Daoy (cell line): ENCODE measurements at regions not wholly inside any gene's neighbourhood (a gene's known extent, or its start where the extent isn't known, plus 50 kb on each side); places are given as distances from the start of the nearest gene placed in this dataset.
A peak's percentile ranks its signal among the peaks of the same experiment; 100 is the strongest.
"Not testable (repeated sequence)": the region's sequence is repeated elsewhere in the genome, so short reads cannot be mapped to it uniquely, and the experiment has no call there.

Experiments used
- DNase-seq: peaks from one replicate; pipeline ENCODE4 v3.0.0-alpha.2; 2015; ENCODE audit warnings: low read depth

DNA sequence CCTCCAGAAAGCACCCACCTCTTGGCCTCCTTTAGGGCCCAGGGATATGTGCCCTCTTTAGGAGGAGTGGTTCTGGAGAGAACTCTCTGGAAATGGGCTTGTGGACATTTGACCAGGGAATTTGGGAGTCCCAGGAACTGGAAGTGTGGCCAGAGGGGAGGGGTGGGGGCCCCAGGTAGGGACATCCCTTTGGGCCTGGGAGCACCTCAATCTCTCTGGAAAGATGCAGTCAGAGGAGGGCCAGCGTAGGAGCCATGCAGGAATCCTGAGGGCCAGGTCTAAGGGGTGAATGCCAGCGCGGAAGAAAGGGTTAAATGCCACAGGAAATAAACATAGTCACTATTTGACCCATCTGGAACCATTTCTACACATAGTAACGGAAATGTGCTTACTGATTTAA, 50.3 kb upstream of the ITGA11 start:
- no peak for DNase-seq

DNA sequence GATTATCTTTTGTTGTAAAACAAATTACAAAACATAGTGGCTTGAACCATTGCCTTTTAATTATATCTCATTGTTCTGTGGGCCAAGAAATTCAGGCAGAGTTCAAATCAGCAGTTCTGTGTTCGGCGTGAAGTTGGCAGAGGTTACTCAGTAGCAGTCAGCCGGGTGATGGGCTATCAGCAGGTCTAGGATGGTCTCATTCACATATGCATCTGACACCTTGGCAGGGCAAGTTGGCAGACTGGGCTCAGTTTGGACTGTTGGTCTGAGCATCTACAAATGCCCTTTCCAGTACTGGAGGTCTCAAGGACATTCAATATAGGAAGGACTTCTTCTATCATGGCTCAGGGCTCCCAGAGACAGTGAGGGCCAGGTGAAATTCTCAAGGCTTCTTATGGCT, 51.2 kb upstream of the ITGA11 start:
- no peak for DNase-seq

DNA sequence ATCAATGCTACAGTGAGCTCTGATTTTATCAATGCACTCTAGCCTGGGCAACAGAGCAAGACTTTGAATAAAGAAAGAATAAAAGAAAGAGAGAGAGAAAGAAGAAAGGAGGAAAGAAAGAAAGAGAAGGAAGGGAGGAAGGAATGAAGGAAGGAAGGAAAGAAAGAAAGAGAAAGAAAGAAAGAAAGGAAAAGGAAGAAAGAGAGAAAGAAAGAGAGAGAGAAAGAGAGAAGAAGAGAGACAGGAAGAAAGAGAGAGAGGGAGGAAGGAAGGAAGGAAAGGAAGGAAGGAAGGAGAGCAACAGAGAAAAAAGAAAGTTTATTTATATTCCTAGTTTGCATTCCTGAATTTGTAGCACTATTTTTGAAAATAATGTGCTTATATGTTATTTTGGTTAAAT, 52.3 kb upstream of the ITGA11 start:
- DNase-seq, result no peak

DNA sequence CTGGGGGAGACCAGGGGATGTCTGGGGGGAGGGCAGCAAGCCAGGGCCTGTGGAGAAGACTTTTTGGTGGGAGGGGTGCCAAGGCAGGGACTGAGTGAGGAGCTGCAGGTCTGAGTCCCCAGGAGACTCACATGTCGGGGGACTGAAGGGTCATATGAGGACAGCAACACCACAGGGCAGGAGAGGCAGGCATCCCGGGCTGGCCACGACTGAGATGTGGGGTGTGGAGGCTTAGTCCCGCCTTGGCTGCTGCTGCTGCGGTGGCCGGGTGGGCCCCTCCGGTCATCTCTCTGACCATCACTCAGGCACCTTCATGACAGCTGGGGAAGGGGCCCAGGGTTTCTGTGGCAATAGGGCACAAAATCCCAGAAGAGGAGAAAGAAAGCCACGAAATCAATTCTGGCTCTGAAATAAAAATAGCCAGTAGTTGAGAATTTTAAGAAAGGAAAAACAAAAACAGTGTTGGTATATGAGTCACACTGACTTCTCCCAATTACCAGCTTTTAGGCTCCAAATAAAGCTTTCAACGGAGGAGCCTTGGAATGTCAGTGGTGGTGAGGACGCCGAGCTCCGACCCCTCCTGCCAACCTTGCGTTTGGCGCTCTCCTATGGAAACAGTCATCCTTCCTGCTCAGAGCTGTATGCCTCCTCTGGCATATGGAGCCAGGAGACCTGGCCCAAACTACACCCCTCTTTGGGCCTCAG, 52.9 kb upstream of the ITGA11 start:
- DNase-seq, result peak; percentile 74

DNA sequence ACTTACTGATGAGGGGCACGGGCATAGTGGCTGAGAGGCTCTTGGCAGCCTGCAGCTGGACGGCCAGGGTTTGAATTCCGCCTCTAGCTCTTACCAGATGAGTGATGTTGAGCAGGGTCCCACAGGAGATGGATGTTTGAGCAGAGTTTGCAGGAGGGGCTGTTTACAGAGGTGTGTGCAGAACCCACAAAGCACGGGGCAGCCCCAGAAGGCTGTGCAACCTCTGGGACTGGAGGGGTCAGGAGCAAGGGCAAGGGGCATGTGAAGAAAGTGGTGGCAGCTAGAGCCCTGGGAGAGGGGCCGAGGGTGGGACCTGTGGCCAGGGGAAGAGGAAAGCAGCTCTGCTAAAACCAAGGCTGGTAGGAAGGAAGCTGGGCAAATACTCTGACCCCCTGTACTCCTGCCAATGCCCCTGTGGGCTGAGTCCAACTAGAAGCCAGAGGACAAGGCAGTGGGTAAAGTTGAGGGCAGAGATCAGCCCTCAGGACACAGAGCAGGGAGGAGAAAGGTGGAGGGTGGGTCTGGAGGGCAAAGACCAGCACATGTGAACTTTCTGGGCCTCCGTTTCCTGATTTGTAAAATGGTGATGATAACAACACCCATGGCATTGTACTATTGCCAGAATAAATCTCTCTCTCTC, 53.9 kb upstream of the ITGA11 start:
- no peak for DNase-seq

DNA sequence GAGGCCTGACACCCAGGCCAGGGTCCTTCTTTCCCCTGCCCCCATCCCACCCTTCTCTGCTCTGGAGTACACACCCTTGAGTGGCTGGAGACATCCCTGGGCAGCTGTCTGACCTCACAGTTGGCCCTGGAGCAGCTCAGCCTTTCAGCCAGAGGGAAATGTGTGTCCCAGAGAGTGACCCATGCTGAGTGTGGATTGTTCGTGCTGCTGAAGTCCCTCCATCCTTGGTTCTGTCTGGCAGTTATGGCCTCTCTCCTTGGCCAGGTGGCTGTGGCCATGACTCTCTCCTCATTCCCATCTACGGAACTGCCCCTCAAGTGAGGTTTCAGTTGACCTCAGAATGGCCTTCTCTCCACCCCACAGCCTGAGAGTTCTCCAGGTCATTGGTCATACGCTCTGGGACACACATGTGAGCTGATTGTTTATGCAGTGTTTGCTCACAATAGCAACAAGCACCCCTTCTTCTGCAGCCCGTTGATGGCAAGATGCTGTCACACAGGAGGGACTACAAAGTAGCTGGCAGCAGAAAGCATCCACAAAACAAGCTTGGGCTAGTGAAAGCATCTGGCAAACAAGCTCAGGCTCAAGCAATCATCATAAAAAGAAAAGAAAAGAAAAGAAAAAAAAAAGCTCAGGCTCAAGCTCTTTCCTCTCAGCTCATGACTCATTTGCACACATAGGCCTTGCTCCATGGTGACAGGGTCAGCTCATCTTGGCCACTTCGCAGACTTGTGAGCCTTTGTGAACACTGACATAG, 55.3 kb upstream of the ITGA11 start:
- DNase-seq, result peak; percentile 31

DNA sequence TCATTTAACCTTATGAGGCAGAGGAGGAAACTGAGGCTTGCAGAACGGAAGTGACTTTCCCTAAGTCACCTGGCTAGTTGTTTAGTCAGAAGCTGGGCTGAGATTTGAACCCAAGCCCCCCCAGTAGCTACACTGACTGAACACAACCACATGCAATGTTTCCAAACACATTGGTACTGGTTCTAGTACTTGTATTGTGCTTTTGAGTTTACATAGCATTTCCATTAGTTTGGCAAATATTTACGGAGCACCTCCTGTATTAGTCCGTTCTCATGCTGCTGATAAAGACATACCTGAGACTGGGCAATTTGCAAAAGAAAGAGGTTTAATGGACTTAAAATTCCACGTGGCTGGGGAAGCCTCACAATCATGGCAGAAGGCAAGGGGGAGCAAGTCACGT, 56.3 kb upstream of the ITGA11 start:
- no peak for DNase-seq

DNA sequence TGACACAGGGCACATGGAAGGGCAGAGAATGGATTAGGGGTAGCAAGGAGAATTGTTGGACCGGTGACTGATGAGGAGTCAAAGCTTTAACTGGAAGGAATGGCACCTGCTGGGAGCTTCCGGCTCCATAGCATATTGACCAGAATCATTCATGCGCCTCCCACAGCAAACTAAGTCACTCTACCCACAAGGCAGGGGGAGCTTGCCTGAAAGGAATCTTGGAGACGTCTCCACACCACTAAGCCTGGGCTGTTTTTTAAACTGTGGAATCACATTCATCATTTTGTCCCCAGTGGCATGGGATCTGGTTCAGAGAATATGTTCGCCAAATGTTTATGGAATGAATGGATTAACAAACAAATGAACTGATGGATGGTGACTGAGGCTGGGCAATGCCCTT, 57.0 kb upstream of the ITGA11 start:
- no peak for DNase-seq

DNA sequence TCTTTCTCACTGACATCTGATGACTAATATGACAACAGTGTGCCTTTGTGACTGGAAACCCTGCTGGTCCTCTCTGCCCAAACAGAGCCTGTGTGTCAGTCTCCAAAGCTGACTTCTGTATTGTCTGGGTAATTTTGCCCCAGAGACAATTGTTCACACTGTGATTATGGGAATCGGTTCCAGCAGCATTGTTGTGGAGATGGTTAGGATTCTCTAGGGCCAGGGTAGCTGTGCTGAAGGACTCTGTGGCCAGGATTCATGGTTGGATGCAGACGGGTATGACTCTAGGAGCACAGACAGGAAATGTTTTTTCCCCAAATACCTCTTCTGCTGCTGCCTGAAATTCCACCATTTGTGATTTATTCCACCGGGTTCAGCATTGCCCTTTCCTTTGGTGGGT, 57.5 kb upstream of the ITGA11 start:
- DNase-seq, result no peak

DNA sequence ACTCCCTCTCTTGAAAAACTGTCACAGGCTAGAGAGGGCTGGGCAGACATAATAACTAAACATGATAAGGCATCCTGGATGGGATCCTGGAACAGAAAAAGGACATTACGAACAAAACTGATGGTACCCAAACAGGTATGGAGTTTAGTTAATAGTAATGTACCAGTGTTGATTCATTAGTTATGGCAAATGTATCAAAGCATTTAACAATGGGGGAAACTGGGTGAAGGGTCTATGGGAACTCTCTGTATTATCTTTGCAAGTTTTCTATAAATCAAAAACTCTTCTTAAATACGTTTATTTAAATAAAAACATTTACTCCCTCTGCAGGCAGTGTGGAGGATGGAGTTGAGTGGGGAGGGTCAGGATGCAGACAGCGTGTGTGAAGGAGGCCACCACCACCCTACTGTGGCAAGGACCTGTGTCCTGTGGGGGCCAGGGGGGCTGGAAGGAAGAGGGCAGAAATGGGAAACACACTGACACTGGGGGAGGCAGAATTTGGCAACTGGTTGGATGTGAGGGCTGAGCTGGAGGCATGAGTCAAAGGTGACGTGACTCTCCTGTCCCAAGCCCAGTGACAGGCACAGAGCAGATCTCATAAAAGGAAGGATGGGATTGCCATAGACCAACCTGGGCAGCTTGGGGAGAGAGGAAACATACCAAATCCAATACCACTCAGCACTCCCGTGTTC, 59.6 kb upstream of the ITGA11 start:
- DNase-seq, result no peak

DNA sequence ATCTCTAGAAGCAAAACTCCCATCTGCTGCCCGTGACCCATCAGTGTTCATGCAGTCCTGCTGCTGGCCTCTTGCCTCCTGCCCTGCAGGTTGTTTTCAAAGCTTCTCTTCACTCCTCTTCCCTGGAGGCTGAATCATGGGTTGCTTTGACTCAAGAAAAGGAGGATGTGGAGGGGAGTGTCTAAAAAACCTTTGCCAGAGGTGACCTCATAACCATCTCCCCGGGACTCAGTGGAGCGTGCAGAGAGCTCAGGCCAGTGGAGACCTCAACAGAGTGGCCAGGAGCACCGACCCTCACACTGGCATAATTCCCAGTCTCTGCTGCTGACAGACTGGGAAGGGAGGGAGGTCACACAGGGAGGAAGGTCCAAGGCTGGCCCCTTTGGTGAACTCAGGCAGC, 60.9 kb upstream of the ITGA11 start:
- peak; percentile 51 for DNase-seq

DNA sequence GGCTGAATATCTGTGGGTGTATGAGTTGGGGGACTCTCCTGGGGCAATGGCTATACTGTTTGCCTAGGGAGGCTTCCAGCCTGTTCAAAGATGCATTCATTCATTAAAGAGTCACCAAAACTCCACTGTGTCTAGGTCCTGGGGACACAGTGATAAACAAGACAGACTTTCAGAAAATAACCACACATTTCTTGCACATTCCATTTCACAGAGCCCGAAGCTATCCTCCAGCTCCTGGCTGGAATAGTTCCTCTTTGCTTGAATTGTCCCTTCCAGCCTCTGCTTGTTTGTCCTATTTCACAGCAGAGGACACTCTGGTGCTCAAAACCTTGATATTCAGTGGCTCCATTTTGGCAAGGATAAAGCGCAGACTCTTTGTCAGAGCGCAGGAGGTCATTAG, 61.7 kb upstream of the ITGA11 start:
- no peak for DNase-seq

DNA sequence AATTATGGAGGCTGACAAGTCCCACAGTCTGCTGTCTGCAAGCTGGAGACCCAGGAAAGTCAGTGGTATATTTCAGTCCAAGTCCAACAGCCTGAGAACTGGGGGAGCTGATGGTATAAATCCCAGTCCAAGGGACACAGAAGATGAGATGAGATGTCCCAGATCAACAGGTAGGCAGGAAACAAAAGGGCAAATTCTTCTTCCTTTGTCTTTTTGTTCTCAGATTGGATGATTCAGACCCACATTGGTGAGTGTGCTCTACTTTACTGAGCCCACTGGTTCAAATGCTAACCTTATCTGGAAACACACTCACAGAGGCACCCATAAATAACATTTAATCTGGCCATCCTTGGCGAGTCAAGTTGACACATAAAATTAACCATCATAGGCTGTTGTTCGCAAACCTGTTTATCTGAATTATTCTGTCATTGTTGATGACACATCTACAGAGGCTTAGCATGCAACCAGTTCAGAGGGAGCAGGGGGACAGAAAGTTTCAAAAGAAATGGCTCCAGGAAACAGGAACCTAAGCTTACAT, 62.7 kb upstream of the ITGA11 start:
- DNase-seq, result no peak

DNA sequence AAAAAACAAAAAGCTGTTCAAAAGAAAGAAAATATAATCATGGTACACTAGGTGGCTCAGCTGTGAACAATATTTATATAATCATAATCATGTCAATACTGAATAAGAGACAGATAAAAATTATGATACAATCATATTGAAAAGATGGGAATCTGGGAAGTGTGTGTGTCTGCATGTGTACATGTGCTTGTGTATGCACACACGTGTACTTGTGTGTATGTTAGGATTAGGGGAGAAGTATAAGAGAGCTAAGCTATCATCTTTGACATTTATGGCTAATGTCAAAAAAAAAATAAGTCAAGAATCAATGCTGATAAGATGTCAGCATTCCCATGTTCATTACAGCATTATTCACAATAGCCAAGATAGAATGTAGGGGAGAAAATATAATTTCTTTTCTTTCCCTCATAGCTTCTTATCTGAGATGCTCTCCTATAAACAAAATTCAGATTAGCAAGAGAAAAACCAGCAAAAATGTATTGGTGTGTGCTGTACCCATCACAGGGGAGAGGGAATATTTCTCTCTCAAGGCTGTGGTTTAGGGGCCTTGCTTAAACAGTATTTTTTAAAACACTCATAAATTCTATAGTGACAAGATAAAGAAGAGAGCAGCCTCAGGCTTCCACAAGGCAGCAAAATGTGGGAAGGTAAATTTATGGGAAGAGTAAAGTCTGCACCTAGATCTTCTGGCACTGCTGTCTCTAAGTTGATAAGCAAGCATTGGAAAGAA, 63.4 kb upstream of the ITGA11 start:
- no peak for DNase-seq

DNA sequence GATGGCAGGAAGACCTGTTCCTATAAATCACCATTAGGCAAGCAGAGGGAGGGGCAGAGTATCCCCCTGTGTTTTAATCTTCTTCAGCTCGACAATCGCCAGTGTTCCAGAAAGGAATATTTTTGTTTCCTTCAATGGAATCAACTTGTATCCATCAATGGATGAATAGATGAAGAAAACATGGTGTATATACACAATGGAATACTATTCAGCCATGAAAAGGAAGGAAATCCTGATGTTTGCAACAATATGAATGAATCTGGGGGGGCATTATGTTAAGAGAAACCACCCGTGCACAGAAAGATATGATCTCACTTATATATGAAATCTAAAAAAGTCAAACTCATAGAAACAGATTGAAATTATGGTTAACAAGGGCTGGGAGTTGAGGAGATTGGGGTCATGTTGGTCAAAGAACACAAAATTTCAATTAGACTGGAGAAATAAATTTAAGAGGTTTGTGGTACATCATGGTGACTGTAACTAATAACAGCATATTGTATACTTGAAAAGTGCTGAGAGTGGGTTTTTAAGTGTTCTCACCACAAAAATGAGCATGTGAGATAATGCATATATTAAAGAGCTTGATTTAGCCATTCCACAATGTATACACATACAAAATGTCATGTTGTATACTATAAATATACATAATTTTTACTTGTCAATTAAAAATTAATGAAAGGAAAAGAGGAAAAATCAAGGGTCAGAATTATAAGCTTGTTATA, 64.2 kb upstream of the ITGA11 start:
- DNase-seq, result no peak

DNA sequence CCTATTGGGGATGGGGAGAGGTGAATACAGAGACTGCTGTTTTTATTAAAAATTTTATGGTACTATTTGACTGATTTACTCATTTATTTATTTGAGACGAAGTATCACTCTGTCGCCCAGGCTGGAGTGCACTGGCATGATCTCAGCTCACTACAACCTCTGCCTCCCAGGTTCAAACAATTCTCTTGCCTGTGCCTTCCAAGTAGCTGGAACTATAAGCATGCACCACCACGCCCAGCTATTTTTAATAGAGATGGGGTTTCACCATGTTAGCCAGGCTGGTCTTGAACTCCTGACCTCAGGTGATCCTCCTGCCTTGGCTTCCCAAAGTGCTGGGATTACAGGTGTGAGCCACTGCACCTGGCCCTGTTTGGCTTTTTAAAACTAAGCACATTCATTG, 64.8 kb upstream of the ITGA11 start:
- DNase-seq, result not testable (repeated sequence)

DNA sequence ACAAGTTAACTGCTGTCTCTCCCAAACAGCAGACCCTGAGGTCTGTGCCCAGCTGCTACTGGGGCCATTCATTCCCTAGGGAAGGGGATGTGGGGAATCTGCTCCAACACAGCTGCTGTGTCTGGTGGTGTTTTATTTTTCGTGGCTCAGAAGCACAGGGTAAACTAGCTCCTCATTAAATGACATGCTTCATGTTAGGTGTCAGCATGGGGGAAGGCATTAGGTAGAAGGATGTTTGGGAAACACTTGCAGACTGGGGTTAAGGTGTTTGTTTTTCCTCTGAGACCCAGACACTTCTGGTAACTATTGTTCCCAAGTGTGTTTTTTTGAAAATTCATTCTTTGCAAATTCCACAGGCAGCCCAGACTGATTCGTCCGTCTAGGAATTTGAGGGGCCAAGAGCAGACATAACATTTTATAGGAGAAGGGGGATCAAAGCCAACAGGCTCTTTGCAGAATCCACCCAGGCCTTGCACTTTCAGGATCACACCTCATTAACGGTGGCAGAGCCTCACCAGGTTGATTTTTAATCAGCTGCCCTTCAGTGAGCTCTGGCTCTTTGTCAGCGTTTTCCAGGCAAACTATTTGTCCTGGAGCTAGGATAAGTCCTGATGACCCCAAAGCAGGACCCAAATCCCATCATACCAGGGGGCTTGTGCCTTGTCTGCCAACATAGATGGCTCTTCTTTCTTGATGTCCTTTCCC, 65.4 kb upstream of the ITGA11 start:
- no peak for DNase-seq

DNA sequence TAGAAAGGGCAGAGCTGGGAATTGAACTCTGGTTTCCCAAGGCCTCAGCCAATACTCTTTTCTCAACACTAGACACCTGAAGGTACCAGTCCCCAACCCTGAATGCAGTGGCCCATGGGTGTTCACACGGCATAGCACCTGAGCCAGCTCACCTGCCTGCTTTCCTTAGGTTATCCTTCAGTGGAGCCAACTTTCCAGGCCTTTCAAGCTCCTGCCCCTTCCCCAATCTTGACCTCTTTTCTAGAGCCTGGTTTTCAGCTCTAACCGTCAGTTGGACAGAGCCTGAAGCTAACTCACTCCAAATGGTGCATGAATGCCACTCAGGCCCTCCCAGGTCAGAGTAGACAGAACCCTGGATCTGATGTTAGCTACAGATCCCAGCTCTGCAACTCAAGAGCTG, 66.1 kb upstream of the ITGA11 start:
- no peak for DNase-seq

DNA sequence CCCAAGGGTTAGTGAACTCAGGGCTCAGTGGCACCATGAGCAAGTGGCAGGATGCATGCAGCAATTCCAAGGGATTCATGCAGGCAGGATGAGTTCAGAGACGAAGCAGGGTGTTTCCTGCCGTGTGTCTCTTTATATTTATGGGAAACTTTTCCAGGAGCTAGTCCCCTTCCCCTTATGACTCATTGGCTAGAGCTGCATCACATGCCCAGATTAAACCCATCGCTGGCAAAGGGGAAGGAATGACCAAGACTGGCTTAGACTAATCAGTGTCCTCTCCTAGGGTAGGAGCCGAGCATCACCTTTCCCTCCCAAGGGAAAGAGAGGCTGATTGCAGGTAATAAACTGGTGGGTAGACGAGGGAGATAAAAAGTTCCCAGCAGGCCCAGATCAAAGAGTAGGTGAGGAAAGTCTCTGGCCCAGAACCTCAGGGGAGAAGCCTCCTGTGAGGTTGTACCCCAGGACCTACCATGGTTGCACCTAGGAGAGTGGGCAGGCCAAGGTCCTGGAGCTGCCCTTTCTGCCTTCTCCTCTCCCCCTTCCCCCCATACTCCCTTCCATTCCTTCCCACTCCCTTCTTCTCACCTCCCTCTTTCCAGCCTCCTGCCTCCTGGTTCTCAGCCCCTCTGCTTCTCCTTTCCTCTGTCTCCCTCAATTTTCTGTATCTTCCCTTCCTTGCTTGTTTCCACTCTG, 67.8 kb upstream of the ITGA11 start:
- peak; percentile 26 for DNase-seq
